GM23338 (cell line): ENCODE measurements at regions not wholly inside any gene's neighbourhood (a gene's known extent, or its start where the extent isn't known, plus 50 kb on each side); places are given as distances from the start of the nearest gene placed in this dataset.

Source experiments
- ATAC-seq: fragments of 200-7000 bp; cut with Tn5 transposase; 3 replicates; pipeline ENCODE4 v1.9.1; 2020
- DNase-seq: peaks from one replicate; pipeline ENCODE4 v3.0.0-alpha.2; 2015; ENCODE audit warnings: low spot score
- H2AFZ ChIP-seq: fragments of 200-600 bp; sonication (generic); 2 replicates; pipeline ENCODE4 v1.8.0; 2016; ENCODE audit warnings: antibody characterized with exemption, mild to moderate bottlenecking, moderate library complexity
- H3F3A ChIP-seq: fragments of 200-600 bp; sonication (generic); replicated peaks from 2 replicates; pipeline ENCODE4 v1.8.0; 2017; ENCODE audit warnings: antibody characterized with exemption, mixed run types, low read depth
- H3K27ac ChIP-seq: fragments of 200-600 bp; sonication (generic); 2 replicates; pipeline ENCODE4 v1.6.1; 2016; ENCODE audit warnings: low read depth
- H3K27me3 ChIP-seq: fragments of 200-600 bp; sonication (generic); 2 replicates; pipeline ENCODE4 v1.8.0; 2016; ENCODE audit warnings: mild to moderate bottlenecking, mixed run types, moderate library complexity; ENCODE audit not compliant: insufficient read depth
- H3K36me3 ChIP-seq: fragments of 200-600 bp; sonication (generic); 2 replicates; pipeline ENCODE4 v1.8.0; 2016; ENCODE audit warnings: mild to moderate bottlenecking; ENCODE audit not compliant: insufficient read depth
- H3K4me1 ChIP-seq: fragments of 200-600 bp; sonication (generic); 2 replicates; pipeline ENCODE4 v1.8.0; 2016; ENCODE audit warnings: mild to moderate bottlenecking, moderate library complexity; ENCODE audit not compliant: insufficient read depth
- H3K4me2 ChIP-seq: fragments of 200-600 bp; sonication (generic); 2 replicates; pipeline ENCODE4 v1.7.1; 2017; ENCODE audit warnings: mixed run types
- H3K4me3 ChIP-seq: fragments of 200-600 bp; sonication (generic); 2 replicates; pipeline ENCODE4 v1.6.1; 2016; ENCODE audit warnings: mixed run types
- H3K79me2 ChIP-seq: fragments of 200-600 bp; sonication (generic); replicated peaks from 2 replicates; pipeline ENCODE4 v1.8.0; 2017; ENCODE audit warnings: mild to moderate bottlenecking; ENCODE audit not compliant: insufficient read depth
- H3K9me2 ChIP-seq: fragments of 200-600 bp; sonication (generic); 2 replicates; pipeline ENCODE4 v1.8.0; 2017; ENCODE audit not compliant: insufficient read depth
- H4K20me1 ChIP-seq: fragments of 200-600 bp; sonication (generic); replicated peaks from 2 replicates; pipeline ENCODE4 v1.8.0; 2017; ENCODE audit warnings: mild to moderate bottlenecking; ENCODE audit not compliant: insufficient read depth
- H3K27ac Mint-ChIP-seq: 2 replicates; pipeline ENCODE4 v1.8.0; 2020; ENCODE audit warnings: inconsistent platforms, mild to moderate bottlenecking, moderate library complexity, mixed read lengths
- H3K27me3 Mint-ChIP-seq: 3 replicates; pipeline ENCODE4 v1.8.0; 2022; ENCODE audit warnings: low read depth, mild to moderate bottlenecking, moderate library complexity, mixed read lengths, inconsistent platforms; ENCODE audit not compliant: insufficient read depth, poor library complexity
- H3K36me3 Mint-ChIP-seq: 3 replicates; pipeline ENCODE4 v1.8.0; 2021; ENCODE audit warnings: low read depth, mild to moderate bottlenecking, inconsistent platforms, moderate library complexity, mixed read lengths
- H3K4me1 Mint-ChIP-seq: 3 replicates; pipeline ENCODE4 v1.8.0; 2020; ENCODE audit warnings: mild to moderate bottlenecking, inconsistent platforms, mixed read lengths
- H3K4me3 Mint-ChIP-seq: 3 replicates; pipeline ENCODE4 v1.8.0; 2021; ENCODE audit warnings: moderate library complexity, mild to moderate bottlenecking, inconsistent platforms, mixed read lengths
- H3K9me3 Mint-ChIP-seq: 3 replicates; pipeline ENCODE4 v1.8.0; 2020; ENCODE audit warnings: moderate library complexity, mild to moderate bottlenecking, inconsistent platforms, mixed read lengths
- CREB1 ChIP-seq: fragments of 250-450 bp; sonication (Bioruptor Pico); IDR thresholded peaks from 2 replicates; pipeline ENCODE4 v1.5.0; 2020; ENCODE audit warnings: low read depth, mild to moderate bottlenecking, moderate library complexity
- EZH2 ChIP-seq: fragments of 200-600 bp; sonication (generic); IDR thresholded peaks from one replicate; pipeline ENCODE4 v1.8.0; 2017; ENCODE audit warnings: antibody characterized with exemption, mild to moderate bottlenecking, low read depth; ENCODE audit not compliant: unreplicated experiment
- EZH2phosphoT487 ChIP-seq: fragments of 200-600 bp; sonication (generic); IDR thresholded peaks from one replicate; pipeline ENCODE4 v1.8.1; 2018; ENCODE audit warnings: antibody characterized with exemption; ENCODE audit not compliant: unreplicated experiment
- JUNB ChIP-seq: IDR thresholded peaks from one replicate; pipeline ENCODE4 v1.6.1; 2016; ENCODE audit warnings: antibody characterized with exemption; ENCODE audit not compliant: unreplicated experiment
- NANOG ChIP-seq: IDR thresholded peaks from 2 replicates; pipeline ENCODE4 v1.6.1; 2016; ENCODE audit warnings: antibody characterized with exemption, borderline replicate concordance
- POLR2AphosphoS5 ChIP-seq: IDR thresholded peaks from 2 replicates; pipeline ENCODE4 v1.6.1; 2016; ENCODE audit warnings: antibody characterized with exemption, low read depth
- STAT1 ChIP-seq: IDR thresholded peaks from one replicate; pipeline ENCODE4 v1.6.1; 2016; ENCODE audit warnings: antibody characterized with exemption; ENCODE audit not compliant: unreplicated experiment
- ZNF114 ChIP-seq: fragments of 250-450 bp; sonication (Bioruptor Pico); IDR thresholded peaks from 2 replicates; pipeline ENCODE4 v1.5.0; 2020; ENCODE audit warnings: mild to moderate bottlenecking, moderate library complexity
- ZNF331 ChIP-seq: fragments of 250-450 bp; sonication (Bioruptor Pico); IDR thresholded peaks from 2 replicates; pipeline ENCODE4 v1.5.0; 2020; ENCODE audit warnings: low read depth, mild to moderate bottlenecking, moderate library complexity
- TF ChIP-seq, protein P1 (sequence below): IDR thresholded peaks from one replicate; pipeline ENCODE4 v1.6.1; 2018; ENCODE audit warnings: antibody characterized with exemption; ENCODE audit not compliant: unreplicated experiment
- TF ChIP-seq, protein P2 (sequence below), 2 experiments: fragments of 200-600 bp in 1 of 2; sonication (generic) in 1 of 2; conservative IDR thresholded peaks; 2 replicates each; pipeline versions ENCODE4 v1.5.1 to v1.6.1; 2016 to 2017; ENCODE audit warnings: antibody characterized with exemption in 2 of 2, low read depth in 2 of 2, mild to moderate bottlenecking in 2 of 2, moderate library complexity in 1 of 2
- TF ChIP-seq, protein P3 (sequence below): IDR thresholded peaks from 2 replicates; pipeline ENCODE4 v1.6.1; 2016; ENCODE audit warnings: antibody characterized with exemption

DNA sequence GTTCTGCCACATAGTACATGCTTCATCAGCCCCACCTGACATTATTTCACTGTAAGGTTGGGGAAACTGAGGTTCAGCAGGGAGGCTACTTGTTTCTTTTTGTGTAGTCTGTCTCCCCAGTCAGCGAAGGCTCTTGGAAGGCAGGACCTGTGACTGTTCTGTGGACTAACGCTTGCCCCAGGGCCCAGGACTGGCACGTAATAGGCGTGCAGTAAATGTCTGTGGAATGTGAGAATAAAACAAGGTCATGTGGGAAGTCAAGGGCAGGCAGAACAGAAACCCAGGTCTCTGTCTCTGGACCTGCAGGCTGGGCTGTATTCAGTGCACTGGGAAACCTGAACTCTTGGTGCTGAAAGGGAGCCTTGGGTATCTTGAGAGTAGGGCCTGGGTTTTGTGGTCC, 168.7 kb downstream of the RPS24 start:
- Histone ChIP-seq H3F3A (no peaks in the 10 kb centered on the region), H3K4me1 (peaks cover 6% of the 10 kb centered on the region; the same call in 1 of the 2 replicates), H3K27me3 (no peaks in the 10 kb centered on the region), H3K27ac (no peak overlapping the region), H3K4me3 (no peak overlapping the region), H3K4me2 (no peak overlapping the region), H2AFZ (no peak overlapping the region), H4K20me1 (no peaks in the 10 kb centered on the region), H3K9me2 (no peaks in the 10 kb centered on the region), H3K36me3 (no peaks in the 10 kb centered on the region), H3K79me2 (no peaks in the 10 kb centered on the region)
- H3K4me1 Mint-ChIP-seq = peaks cover 3% of the 10 kb centered on the region; the same call in 2 of the 3 replicates
- no peak overlapping the region for H3K4me3 Mint-ChIP-seq
- H3K9me3 Mint-ChIP-seq = no peaks in the 10 kb centered on the region
- peaks cover 3% of the 10 kb centered on the region for H3K27me3 Mint-ChIP-seq
- no peak overlapping the region for H3K27ac Mint-ChIP-seq
- H3K36me3 Mint-ChIP-seq = no peaks in the 10 kb centered on the region; the same call in 2 of the 3 replicates
- TF ChIP-seq ZNF114 (CRISPR knock-in tag) = no peak
- no peak for DNase-seq
- no peak for ATAC-seq

DNA sequence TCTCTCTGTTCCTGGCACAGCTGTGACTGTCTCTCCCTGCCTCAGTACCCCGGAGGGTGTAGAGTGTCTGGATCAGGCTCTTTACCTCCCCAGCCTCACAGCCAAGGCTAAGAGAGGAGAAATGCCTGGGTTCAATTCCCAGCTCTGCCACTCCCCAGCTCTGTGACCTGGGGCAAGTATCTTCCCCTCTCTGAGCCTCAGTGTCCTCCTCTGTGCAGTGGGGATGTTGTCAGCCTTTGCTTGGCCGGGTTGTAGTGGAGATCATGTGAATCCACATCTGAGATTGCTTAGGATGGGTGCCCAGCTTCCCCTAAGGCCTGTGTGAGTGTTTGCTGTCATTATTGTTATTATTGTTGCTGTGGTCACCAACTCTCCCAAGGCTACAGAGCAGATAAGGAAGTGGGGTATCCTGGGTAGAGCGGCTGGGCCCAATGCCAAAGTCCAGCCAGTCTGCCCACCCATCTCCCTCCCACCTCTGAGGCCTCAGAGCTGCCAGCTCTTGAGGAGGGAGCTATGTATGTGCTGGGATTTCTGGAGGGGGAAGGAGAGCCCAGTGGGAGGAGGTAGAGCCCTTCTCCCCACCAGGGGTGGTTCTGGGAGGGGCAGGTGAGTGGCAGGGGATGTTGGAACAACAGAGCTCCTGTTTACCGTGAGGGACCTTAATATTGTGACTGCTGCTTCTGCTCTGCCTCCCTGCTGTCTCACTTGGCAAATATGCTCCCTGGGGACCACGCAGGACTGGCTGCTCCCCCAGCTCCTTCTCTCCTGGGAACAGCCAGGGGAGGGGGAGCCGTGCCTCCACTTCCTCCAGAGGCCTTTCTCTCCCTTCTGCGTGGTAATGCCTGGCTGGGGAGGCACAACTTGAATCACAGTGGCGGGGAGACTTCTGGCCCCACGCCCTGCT, 170.5 kb downstream of the RPS24 start:
- Histone ChIP-seq H3K4me2 (no peak overlapping the region), H4K20me1 (no peaks in the 10 kb centered on the region), H3K9me2 (no peaks in the 10 kb centered on the region), H3F3A (no peaks in the 10 kb centered on the region), H3K4me1 (peaks cover 6% of the 10 kb centered on the region; the same call in 1 of the 2 replicates), H3K27ac (no peak overlapping the region), H3K27me3 (no peaks in the 10 kb centered on the region), H3K36me3 (no peaks in the 10 kb centered on the region), H3K79me2 (no peaks in the 10 kb centered on the region), H3K4me3 (no peak overlapping the region), H2AFZ (no peak overlapping the region)
- no peak for DNase-seq
- H3K27ac Mint-ChIP-seq = no peak overlapping the region
- no peak overlapping the region for H3K4me3 Mint-ChIP-seq
- peaks cover 7% of the 10 kb centered on the region for H3K4me1 Mint-ChIP-seq
- H3K36me3 Mint-ChIP-seq = no peaks in the 10 kb centered on the region; the same call in 2 of the 3 replicates
- no peak for ATAC-seq
- no peaks in the 10 kb centered on the region for H3K9me3 Mint-ChIP-seq
- peaks cover 6% of the 10 kb centered on the region for H3K27me3 Mint-ChIP-seq
- TF ChIP-seq, protein P1, sequence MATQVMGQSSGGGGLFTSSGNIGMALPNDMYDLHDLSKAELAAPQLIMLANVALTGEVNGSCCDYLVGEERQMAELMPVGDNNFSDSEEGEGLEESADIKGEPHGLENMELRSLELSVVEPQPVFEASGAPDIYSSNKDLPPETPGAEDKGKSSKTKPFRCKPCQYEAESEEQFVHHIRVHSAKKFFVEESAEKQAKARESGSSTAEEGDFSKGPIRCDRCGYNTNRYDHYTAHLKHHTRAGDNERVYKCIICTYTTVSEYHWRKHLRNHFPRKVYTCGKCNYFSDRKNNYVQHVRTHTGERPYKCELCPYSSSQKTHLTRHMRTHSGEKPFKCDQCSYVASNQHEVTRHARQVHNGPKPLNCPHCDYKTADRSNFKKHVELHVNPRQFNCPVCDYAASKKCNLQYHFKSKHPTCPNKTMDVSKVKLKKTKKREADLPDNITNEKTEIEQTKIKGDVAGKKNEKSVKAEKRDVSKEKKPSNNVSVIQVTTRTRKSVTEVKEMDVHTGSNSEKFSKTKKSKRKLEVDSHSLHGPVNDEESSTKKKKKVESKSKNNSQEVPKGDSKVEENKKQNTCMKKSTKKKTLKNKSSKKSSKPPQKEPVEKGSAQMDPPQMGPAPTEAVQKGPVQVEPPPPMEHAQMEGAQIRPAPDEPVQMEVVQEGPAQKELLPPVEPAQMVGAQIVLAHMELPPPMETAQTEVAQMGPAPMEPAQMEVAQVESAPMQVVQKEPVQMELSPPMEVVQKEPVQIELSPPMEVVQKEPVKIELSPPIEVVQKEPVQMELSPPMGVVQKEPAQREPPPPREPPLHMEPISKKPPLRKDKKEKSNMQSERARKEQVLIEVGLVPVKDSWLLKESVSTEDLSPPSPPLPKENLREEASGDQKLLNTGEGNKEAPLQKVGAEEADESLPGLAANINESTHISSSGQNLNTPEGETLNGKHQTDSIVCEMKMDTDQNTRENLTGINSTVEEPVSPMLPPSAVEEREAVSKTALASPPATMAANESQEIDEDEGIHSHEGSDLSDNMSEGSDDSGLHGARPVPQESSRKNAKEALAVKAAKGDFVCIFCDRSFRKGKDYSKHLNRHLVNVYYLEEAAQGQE = no peak
- TF ChIP-seq POLR2AphosphoS5 = no peak
- TF ChIP-seq, protein P2, sequence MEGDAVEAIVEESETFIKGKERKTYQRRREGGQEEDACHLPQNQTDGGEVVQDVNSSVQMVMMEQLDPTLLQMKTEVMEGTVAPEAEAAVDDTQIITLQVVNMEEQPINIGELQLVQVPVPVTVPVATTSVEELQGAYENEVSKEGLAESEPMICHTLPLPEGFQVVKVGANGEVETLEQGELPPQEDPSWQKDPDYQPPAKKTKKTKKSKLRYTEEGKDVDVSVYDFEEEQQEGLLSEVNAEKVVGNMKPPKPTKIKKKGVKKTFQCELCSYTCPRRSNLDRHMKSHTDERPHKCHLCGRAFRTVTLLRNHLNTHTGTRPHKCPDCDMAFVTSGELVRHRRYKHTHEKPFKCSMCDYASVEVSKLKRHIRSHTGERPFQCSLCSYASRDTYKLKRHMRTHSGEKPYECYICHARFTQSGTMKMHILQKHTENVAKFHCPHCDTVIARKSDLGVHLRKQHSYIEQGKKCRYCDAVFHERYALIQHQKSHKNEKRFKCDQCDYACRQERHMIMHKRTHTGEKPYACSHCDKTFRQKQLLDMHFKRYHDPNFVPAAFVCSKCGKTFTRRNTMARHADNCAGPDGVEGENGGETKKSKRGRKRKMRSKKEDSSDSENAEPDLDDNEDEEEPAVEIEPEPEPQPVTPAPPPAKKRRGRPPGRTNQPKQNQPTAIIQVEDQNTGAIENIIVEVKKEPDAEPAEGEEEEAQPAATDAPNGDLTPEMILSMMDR (conservative IDR thresholded peaks at IDR 0.05; ENCODE audit: low read depth in 2 of 2) = no peak
- TF ChIP-seq JUNB = no peak
- TF ChIP-seq, protein P3, sequence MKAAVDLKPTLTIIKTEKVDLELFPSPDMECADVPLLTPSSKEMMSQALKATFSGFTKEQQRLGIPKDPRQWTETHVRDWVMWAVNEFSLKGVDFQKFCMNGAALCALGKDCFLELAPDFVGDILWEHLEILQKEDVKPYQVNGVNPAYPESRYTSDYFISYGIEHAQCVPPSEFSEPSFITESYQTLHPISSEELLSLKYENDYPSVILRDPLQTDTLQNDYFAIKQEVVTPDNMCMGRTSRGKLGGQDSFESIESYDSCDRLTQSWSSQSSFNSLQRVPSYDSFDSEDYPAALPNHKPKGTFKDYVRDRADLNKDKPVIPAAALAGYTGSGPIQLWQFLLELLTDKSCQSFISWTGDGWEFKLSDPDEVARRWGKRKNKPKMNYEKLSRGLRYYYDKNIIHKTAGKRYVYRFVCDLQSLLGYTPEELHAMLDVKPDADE = no peak
- TF ChIP-seq STAT1 = no peak
- no peak for TF ChIP-seq EZH2
- TF ChIP-seq EZH2phosphoT487 = no peak
- no peak for TF ChIP-seq NANOG
- no peak for TF ChIP-seq ZNF331 (CRISPR knock-in tag)
- TF ChIP-seq ZNF114 (CRISPR knock-in tag) = no peak
- no peak for TF ChIP-seq CREB1
